HUES6 (cell line): ENCODE measurements at regions not wholly inside any gene's neighbourhood (a gene's known extent, or its start where the extent isn't known, plus 50 kb on each side); places are given as distances from the start of the nearest gene placed in this dataset.
"Not testable (repeated sequence)": the region's sequence is repeated elsewhere in the genome, so short reads cannot be mapped to it uniquely, and the experiment has no call there.

ENCODE experiments used
- H3K27ac ChIP-seq: 2 replicates; pipeline ENCODE4 v1.7.0; 2013; ENCODE audit warnings: low read depth, mild to moderate bottlenecking, low read length, inconsistent platforms
- H3K27me3 ChIP-seq: 2 replicates; pipeline ENCODE4 v1.6.1; 2013; ENCODE audit warnings: low read length; ENCODE audit not compliant: control insufficient read depth, insufficient read depth
- H3K36me3 ChIP-seq: 2 replicates; pipeline ENCODE4 v1.6.1; 2013; ENCODE audit warnings: low read length; ENCODE audit not compliant: control insufficient read depth, insufficient read depth
- H3K4me1 ChIP-seq: 2 replicates; pipeline ENCODE4 v1.6.1; 2013; ENCODE audit warnings: low read length; ENCODE audit not compliant: control insufficient read depth, insufficient read depth
- H3K4me3 ChIP-seq: 2 replicates; pipeline ENCODE4 v1.5.1; 2013; ENCODE audit warnings: low read depth, low read length
- H3K9ac ChIP-seq: one replicate; pipeline ENCODE4 v1.6.1; 2013; ENCODE audit warnings: mild to moderate bottlenecking, low read length
- H3K9me3 ChIP-seq: 2 replicates; pipeline ENCODE4 v1.6.1; 2013; ENCODE audit warnings: low read depth, low read length; ENCODE audit not compliant: control insufficient read depth, insufficient read depth

DNA sequence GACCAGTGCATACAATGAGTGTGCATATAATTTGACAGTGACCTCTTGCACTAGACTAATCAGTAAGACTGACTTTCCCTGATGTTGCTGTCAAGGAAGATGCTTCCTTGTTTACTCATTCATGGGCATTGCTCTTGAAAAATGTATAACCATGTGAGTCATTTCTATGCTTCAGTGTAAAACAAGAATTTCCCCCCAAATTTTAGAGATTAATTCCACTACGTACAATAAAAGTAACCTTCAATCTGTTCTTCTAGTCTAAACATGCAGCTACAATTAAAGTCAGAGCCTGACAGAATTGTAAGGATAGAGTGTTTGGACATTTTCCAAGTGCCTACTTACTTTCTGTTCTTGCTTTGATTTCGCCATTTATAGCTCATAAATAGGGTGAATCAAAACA, 935.7 kb downstream of the RAPGEF2 start:
- Histone ChIP-seq H3K4me3 (no peak overlapping the region), H3K9ac (no peak overlapping the region), H3K27ac (no peak overlapping the region), H3K4me1 (no peaks in the 10 kb centered on the region), H3K9me3 (peaks cover 7% of the 10 kb centered on the region; the same call in 1 of the 2 replicates), H3K36me3 (no peaks in the 10 kb centered on the region), H3K27me3 (no peaks in the 10 kb centered on the region)

- Histone ChIP-seq H3K36me3 (no peaks in the 10 kb centered on the region), H3K9me3 (peaks cover 7% of the 10 kb centered on the region; the same call in 1 of the 2 replicates), H3K9ac (no peak overlapping the region), H3K27me3 (no peaks in the 10 kb centered on the region), H3K4me1 (no peaks in the 10 kb centered on the region), H3K27ac (no peak overlapping the region), H3K4me3 (no peak overlapping the region)
Measured at GRCh38 chr4:160044693-160045092, 941.8 kb downstream of the RAPGEF2 start.

DNA sequence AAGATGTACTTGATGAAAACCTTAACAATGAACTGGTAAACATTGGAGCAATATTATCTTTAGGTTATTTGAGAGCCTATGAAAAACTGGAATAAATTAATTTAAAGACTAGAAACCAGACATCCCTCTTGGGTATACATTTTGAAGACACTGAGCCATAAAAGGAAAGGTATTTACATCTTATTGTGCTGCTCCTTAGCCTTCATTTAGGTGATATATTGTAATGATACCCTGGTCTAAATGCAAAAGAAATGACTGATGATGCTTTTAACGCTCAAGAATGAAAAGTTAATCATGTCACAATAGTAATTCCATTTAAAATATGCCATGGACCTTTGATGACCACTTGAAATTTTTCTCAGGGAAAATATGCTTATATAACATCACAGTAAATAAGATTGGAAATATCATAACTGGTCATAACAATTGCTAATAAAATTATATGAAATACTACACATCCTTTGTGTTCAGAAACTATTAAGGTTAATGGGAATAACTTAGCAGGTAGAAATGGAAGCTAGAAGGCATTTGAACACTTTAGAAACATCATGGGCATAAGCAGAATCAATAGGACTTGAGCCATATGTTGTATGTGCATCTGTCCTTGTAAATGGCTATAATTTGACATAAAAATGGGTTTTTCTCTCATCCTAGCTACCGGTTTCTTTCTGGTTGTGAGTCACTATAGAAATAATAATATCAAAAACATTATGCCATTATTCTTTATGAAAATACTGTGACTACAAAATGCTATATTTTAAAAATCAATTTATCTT, 979.7 kb downstream of the RAPGEF2 start:
- Histone ChIP-seq H3K4me1 (no peaks in the 10 kb centered on the region), H3K27me3 (no peaks in the 10 kb centered on the region), H3K9me3 (peaks cover 15% of the 10 kb centered on the region), H3K4me3 (no peak overlapping the region), H3K36me3 (no peaks in the 10 kb centered on the region), H3K9ac (no peak overlapping the region), H3K27ac (no peak overlapping the region)

- Histone ChIP-seq H3K27ac (no peak overlapping the region), H3K9me3 (no peaks in the 10 kb centered on the region; the same call in 1 of the 2 replicates), H3K4me3 (no peak overlapping the region), H3K4me1 (no peaks in the 10 kb centered on the region), H3K27me3 (no peaks in the 10 kb centered on the region), H3K36me3 (no peaks in the 10 kb centered on the region), H3K9ac (no peak overlapping the region)
Measured at GRCh38 chr4:160091631-160092030, 988.8 kb downstream of the RAPGEF2 start.

- Histone ChIP-seq H3K4me1 (no peaks in the 10 kb centered on the region), H3K27me3 (no peaks in the 10 kb centered on the region), H3K9ac (no peak overlapping the region), H3K4me3 (no peak overlapping the region), H3K36me3 (no peaks in the 10 kb centered on the region), H3K9me3 (no peaks in the 10 kb centered on the region), H3K27ac (no peak overlapping the region)
Measured at GRCh38 chr4:160100316-160100715, 997.4 kb downstream of the RAPGEF2 start.

- no peak overlapping the region for H3K27ac ChIP-seq
- no peaks in the 10 kb centered on the region for H3K4me1 ChIP-seq
- H3K9ac ChIP-seq = no peak overlapping the region
Measured at GRCh38 chr4:160110891-160111290, 1008.0 kb downstream of the RAPGEF2 start.

DNA sequence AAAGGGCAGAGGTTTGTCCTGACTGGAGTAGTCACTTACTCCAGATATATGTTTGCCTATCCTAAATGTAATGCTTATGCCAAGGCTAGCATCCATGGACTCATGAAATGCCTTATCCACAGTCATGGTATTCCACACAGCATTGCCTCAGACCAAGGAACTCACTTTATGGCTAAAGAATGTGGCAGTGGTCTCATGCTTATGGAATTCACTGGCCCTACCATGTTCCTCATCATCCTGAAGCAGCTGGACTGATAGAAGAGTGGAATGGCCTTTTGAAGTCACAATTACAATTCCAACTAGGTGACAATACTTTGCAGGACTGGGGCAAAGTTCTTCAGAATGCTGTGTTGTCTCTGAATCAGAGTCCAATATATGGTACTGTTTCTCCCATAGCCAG, 1014.8 kb downstream of the RAPGEF2 start:
- H3K9ac ChIP-seq = no peak overlapping the region
- H3K9me3 ChIP-seq = peaks cover 26% of the 10 kb centered on the region
- no peaks in the 10 kb centered on the region for H3K4me1 ChIP-seq
- no peak overlapping the region for H3K27ac ChIP-seq
- H3K27me3 ChIP-seq = no peaks in the 10 kb centered on the region
- H3K4me3 ChIP-seq = no peak overlapping the region
- H3K36me3 ChIP-seq = no peaks in the 10 kb centered on the region

More at GRCh38 chr4:160110891-160111290, 1008.0 kb downstream of the RAPGEF2 start:
- no peaks in the 10 kb centered on the region for H3K36me3 ChIP-seq
- no peak overlapping the region for H3K4me3 ChIP-seq
- peaks cover 54% of the 10 kb centered on the region for H3K9me3 ChIP-seq
- H3K27me3 ChIP-seq = no peaks in the 10 kb centered on the region

DNA sequence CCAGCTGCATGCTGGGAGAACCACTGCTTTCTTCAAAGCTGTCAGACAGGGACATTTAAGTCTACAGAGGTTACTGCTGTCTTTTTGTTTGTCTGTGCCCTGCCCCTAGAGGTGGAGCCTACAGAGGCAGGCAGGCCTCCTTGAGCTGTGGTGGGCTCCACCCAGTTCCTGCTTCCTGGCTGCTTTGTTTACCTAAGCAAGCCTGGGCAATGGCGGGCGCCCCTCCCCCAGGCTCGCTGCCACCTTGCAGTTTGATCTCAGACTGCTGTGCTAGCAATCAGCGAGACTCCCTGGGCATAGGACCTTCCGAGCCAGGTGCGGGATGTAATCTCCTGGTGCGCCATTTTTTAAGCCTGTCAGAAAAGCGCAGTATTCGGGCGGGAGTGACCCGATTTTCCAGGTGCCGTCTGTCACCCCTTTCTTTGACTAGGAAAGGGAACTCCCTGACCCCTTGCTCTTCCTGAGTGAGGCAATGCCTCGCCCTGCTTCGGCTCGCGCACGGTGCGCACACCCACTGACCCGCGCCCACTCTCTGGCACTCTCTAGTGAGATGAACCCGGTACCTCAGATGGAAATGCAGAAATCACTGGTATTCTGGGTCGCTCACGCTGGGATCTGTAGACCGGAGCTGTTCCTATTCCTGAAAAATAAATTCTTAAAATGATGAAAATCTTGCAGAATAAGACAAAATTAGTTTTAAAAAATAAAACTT, 1022.9 kb downstream of the RAPGEF2 start:
- H3K27me3 ChIP-seq, H3K27ac ChIP-seq, H3K9me3 ChIP-seq, H3K36me3 ChIP-seq, H3K4me1 ChIP-seq, H3K9ac ChIP-seq: not testable (repeated sequence)
- peak overlapping the region; percentile 23 for H3K4me3 ChIP-seq

GRCh38 chr4:160127211-160127610, 1024.3 kb downstream of the RAPGEF2 start:
- H3K9me3 ChIP-seq = peaks cover 8% of the 10 kb centered on the region
- H3K4me3 ChIP-seq = no peak overlapping the region
- no peaks in the 10 kb centered on the region for H3K27me3 ChIP-seq
- H3K27ac ChIP-seq = no peak overlapping the region
- no peaks in the 10 kb centered on the region for H3K36me3 ChIP-seq
- no peak overlapping the region for H3K9ac ChIP-seq
- H3K4me1 ChIP-seq = no peaks in the 10 kb centered on the region; the same call in 1 of the 2 replicates

GRCh38 chr4:160129439-160129838, 1026.6 kb downstream of the RAPGEF2 start:
- H3K9ac ChIP-seq = no peak overlapping the region
- H3K4me1 ChIP-seq = no peaks in the 10 kb centered on the region; the same call in 1 of the 2 replicates
- no peak overlapping the region for H3K4me3 ChIP-seq
- peaks cover 8% of the 10 kb centered on the region for H3K9me3 ChIP-seq
- no peaks in the 10 kb centered on the region for H3K27me3 ChIP-seq
- H3K36me3 ChIP-seq = no peaks in the 10 kb centered on the region
- no peak overlapping the region for H3K27ac ChIP-seq

GRCh38 chr4:160136021-160136420, 1033.1 kb downstream of the RAPGEF2 start:
- peaks cover 5% of the 10 kb centered on the region; the same call in 1 of the 2 replicates for H3K4me1 ChIP-seq
- H3K4me3 ChIP-seq = no peak overlapping the region
- H3K9ac ChIP-seq = no peak overlapping the region
- H3K27ac ChIP-seq = no peak overlapping the region
- H3K36me3 ChIP-seq = no peaks in the 10 kb centered on the region
- peaks cover 8% of the 10 kb centered on the region for H3K9me3 ChIP-seq
- no peaks in the 10 kb centered on the region for H3K27me3 ChIP-seq
